ENCODE measurements at regions not wholly inside any gene's neighbourhood (a gene's known extent, or its start where the extent isn't known, plus 50 kb on each side); places are given as distances from the start of the nearest gene placed in this dataset.

DNA sequence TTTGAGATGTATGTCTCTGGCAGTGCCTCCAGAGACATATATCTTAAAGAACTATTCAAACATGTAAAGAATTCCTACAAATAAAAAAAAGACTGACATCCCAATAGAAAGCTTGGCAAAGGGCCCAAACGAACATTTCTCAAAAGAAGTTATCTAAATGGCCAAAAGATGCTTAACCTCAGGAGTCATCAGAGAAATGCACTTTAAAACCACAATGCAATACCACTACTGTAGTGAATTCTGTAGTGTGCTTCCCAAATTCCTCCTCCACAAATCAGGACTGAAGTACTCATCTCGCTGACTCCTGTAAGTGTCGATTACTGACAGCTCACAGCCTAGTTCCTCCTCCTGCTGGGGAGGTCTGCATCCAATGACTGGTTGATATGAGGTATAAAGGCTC, 129.0 kb upstream of the MAMLD1 start:
- no peak for FAIRE-seq
- TF ChIP-seq POLR2AphosphoS5 (IDR thresholded peaks at IDR 0.05; ENCODE audit: low read depth, low read length) (no peak), PAX5 (IDR thresholded peaks at IDR 0.05; ENCODE audit: insufficient read depth, low read length, severe bottlenecking) (no peak), SPI1 (IDR thresholded peaks at IDR 0.05; ENCODE audit: low read depth, low read length) (no peak), POLR2A (IDR thresholded peaks at IDR 0.05; ENCODE audit: low read depth, low read length) (no peak), TAF1 (IDR thresholded peaks at IDR 0.05; ENCODE audit: low read depth, low read length) (no peak), POU2F2 (IDR thresholded peaks at IDR 0.05; ENCODE audit: low read depth, low read length) (no peak)
- DNase-seq (ENCODE audit: insufficient read length, low spot score) = no peak

DNA sequence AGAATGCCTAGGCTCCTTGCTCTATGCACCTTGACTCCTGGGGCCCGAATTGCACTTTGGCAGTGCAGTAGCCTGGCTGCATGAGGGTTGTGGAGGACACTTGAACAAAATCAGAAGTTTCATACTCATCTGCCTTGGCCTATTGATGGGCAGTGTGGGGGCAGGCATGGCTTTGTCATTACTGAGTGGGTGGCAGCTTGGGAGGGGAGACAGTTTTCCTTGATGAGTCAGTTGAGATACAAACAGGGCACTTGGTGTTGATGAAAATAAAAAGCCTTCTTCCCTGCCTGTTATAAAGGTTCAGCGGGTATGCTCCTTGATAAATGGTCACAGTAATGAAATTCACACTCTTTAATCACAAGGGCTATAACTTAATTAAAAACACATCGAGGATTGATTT, 126.8 kb upstream of the MAMLD1 start:
- FAIRE-seq = no peak
- no peak for TF ChIP-seq POLR2AphosphoS5 (IDR thresholded peaks at IDR 0.05; ENCODE audit: low read depth, low read length)
- no peak for TF ChIP-seq TAF1 (IDR thresholded peaks at IDR 0.05; ENCODE audit: low read depth, low read length)
- TF ChIP-seq PAX5 (IDR thresholded peaks at IDR 0.05; ENCODE audit: insufficient read depth, low read length, severe bottlenecking) = no peak
- no peak for TF ChIP-seq POLR2A (IDR thresholded peaks at IDR 0.05; ENCODE audit: low read depth, low read length)
- no peak for TF ChIP-seq POU2F2 (IDR thresholded peaks at IDR 0.05; ENCODE audit: low read depth, low read length)
- no peak for TF ChIP-seq SPI1 (IDR thresholded peaks at IDR 0.05; ENCODE audit: low read depth, low read length)
- no peak for DNase-seq (ENCODE audit: insufficient read length, low spot score)

DNA sequence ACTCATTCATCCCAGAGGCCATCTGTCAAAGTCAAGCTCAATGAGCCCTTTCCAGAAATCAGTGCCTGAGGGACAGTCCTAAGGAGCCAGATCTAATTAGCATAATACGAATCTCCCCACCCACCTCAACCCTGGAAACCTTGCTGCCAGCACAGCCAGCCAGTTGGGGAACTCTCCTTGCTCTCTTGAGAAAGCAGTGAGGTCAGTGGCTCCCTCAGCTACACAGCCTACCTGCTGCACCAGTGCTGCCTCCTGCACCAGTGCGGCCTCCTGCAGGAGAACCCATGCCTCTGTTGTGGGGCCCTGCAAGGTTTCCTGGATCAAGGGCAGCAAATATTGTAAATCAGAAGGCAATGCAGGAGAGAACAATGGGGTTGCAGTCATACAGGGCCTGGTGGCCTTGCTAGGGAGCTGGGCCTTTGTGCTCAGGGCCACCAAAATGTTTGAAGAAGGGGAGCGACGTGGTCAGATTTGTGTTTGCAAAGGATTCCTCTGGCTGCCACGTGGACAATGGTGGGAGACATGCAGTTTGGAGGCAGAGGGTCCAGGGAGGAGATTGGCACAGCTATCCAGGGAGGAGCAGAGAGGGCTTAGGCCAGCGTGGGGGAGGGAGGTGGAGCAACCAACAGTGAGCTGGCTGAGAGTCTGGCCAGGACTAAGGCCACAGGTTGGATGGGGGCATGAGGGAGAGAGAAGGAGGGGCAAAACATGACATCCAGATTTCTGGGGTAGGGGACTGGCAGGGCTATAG, 124.3 kb upstream of the MAMLD1 start:
- DNase-seq (ENCODE audit: insufficient read length, low spot score) (no peak), FAIRE-seq (no peak)
- no peak for TF ChIP-seq PAX5 (IDR thresholded peaks at IDR 0.05; ENCODE audit: insufficient read depth, low read length, severe bottlenecking)
- no peak for TF ChIP-seq TAF1 (IDR thresholded peaks at IDR 0.05; ENCODE audit: low read depth, low read length)
- no peak for TF ChIP-seq POLR2A (IDR thresholded peaks at IDR 0.05; ENCODE audit: low read depth, low read length)
- no peak for TF ChIP-seq POLR2AphosphoS5 (IDR thresholded peaks at IDR 0.05; ENCODE audit: low read depth, low read length)
- TF ChIP-seq SPI1 (IDR thresholded peaks at IDR 0.05; ENCODE audit: low read depth, low read length) = no peak
- TF ChIP-seq POU2F2 (IDR thresholded peaks at IDR 0.05; ENCODE audit: low read depth, low read length) = no peak

DNA sequence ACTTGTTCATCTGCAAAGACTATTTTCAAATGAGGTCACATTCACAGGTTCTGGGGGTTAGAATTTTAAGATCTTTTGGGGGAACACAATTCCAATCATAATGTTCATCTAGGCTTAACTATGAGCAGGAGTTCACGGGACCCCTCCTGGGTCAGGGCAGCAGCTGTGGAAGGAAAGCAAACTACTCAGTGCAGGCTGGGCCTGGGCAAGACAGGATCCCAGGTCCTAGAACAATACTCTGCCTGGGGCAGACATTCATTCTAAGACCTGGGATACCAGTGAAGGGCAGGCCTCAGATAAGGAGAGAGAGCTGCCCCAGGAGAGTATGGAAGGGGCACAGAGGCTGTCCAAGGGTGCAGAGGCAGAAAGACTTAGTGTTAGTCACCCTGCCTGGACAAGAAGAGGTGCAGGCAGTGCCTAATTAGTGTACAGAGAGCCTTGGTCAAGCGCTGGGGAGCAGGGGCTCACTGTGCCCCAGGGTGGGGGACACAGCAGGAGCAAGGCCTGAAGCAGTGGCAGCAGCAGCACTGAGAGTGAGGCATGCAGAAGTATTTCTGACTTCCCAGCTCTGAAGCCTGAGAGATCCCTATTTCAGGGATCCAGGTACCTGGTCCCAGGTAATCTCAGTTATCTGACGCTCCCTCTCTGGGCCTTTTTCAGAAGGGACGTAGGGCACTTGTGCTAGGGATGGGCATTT, 123.0 kb upstream of the MAMLD1 start:
- no peak for DNase-seq (ENCODE audit: insufficient read length, low spot score)
- FAIRE-seq = no peak
- TF ChIP-seq POLR2A (IDR thresholded peaks at IDR 0.05; ENCODE audit: low read depth, low read length) (no peak), PAX5 (IDR thresholded peaks at IDR 0.05; ENCODE audit: insufficient read depth, low read length, severe bottlenecking) (no peak), POU2F2 (IDR thresholded peaks at IDR 0.05; ENCODE audit: low read depth, low read length) (no peak), POLR2AphosphoS5 (IDR thresholded peaks at IDR 0.05; ENCODE audit: low read depth, low read length) (no peak), SPI1 (IDR thresholded peaks at IDR 0.05; ENCODE audit: low read depth, low read length) (no peak), TAF1 (IDR thresholded peaks at IDR 0.05; ENCODE audit: low read depth, low read length) (no peak)

DNA sequence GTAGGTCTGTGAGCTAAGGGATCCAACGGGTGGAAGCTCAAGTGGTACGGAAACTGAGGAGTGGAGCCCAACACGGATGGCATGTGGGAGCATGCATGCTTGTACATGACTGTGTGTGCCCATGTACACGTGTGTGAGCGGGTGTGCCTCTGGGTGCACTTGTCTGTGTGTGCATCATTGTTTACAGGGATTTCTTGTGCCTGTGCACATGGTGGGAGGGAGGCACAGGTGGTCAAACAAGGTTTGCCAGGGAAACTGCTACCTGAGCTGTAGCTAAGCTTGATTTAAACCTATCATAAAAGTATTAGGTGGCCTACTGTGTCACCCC, 122.5 kb upstream of the MAMLD1 start:
- no peak for FAIRE-seq

DNA sequence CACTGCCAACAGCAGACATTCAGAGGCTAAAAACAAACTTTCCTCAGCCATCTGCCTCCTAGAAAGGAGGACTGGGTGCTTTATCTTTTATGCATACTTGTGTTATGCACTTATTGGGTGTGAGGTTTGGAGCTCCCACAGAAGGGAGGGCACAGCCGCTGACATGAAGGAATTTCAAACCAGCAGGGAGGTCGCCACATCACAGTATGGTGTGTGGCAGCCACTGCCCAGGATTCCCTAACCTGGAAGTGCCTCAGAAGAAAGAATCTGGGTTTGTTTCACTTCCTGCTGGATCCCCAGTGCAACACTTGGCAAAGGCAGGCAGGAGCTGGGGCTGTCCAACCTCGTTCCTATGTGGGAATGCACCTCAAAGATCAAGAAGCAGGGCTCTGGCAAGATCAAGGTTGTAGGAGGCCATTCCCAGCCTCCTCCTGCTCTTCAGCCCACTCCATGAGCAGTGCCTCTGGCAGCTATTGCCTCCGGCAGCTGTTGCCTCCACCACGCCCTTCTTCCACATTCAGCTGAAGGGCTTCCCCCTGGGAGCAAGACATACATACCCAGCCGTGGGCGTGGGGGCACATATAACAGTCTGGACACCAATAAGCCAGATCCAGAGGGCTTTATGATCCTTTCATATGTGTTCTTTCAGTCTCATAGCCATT, 109.0 kb upstream of the MAMLD1 start:
- no peak for FAIRE-seq
- no peak for DNase-seq (ENCODE audit: insufficient read length, low spot score)
- TF ChIP-seq SPI1 (IDR thresholded peaks at IDR 0.05; ENCODE audit: low read depth, low read length) (no peak), TAF1 (IDR thresholded peaks at IDR 0.05; ENCODE audit: low read depth, low read length) (no peak), POLR2A (IDR thresholded peaks at IDR 0.05; ENCODE audit: low read depth, low read length) (no peak), POU2F2 (IDR thresholded peaks at IDR 0.05; ENCODE audit: low read depth, low read length) (no peak)

More for the DNA sequence above, 122.5 kb upstream of the MAMLD1 start:
- TF ChIP-seq PAX5 (IDR thresholded peaks at IDR 0.05; ENCODE audit: insufficient read depth, low read length, severe bottlenecking) (no peak), POLR2AphosphoS5 (IDR thresholded peaks at IDR 0.05; ENCODE audit: low read depth, low read length) (no peak), SPI1 (IDR thresholded peaks at IDR 0.05; ENCODE audit: low read depth, low read length) (no peak), POU2F2 (IDR thresholded peaks at IDR 0.05; ENCODE audit: low read depth, low read length) (no peak), TAF1 (IDR thresholded peaks at IDR 0.05; ENCODE audit: low read depth, low read length) (no peak), POLR2A (IDR thresholded peaks at IDR 0.05; ENCODE audit: low read depth, low read length) (no peak)
- DNase-seq (ENCODE audit: insufficient read length, low spot score) = no peak

DNA sequence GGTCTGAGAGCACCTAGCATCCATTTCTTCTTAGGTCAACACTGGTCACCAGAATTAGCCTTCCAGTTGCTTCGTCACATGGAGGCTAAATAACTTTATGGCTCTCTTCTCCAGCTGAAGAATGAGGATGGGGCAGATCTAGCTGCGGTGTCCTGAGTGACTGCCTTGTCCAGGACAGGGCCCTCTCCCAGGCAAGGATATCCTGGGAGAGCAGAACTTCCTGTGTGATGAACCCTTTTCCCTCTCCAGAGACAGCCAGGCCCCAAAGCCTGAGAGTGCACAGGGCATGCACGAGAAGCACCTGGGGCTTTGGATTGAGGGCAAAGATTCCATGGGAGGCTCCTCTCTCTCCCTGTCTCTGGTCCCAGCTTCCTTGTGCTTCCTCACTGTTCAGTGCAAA, 108.2 kb upstream of the MAMLD1 start:
- FAIRE-seq (no peak), DNase-seq (ENCODE audit: insufficient read length, low spot score) (no peak)
- TF ChIP-seq POU2F2 (IDR thresholded peaks at IDR 0.05; ENCODE audit: low read depth, low read length) = no peak
- no peak for TF ChIP-seq PAX5 (IDR thresholded peaks at IDR 0.05; ENCODE audit: insufficient read depth, low read length, severe bottlenecking)
- no peak for TF ChIP-seq POLR2AphosphoS5 (IDR thresholded peaks at IDR 0.05; ENCODE audit: low read depth, low read length)
- TF ChIP-seq POLR2A (IDR thresholded peaks at IDR 0.05; ENCODE audit: low read depth, low read length) = no peak
- no peak for TF ChIP-seq SPI1 (IDR thresholded peaks at IDR 0.05; ENCODE audit: low read depth, low read length)
- TF ChIP-seq TAF1 (IDR thresholded peaks at IDR 0.05; ENCODE audit: low read depth, low read length) = no peak

DNA sequence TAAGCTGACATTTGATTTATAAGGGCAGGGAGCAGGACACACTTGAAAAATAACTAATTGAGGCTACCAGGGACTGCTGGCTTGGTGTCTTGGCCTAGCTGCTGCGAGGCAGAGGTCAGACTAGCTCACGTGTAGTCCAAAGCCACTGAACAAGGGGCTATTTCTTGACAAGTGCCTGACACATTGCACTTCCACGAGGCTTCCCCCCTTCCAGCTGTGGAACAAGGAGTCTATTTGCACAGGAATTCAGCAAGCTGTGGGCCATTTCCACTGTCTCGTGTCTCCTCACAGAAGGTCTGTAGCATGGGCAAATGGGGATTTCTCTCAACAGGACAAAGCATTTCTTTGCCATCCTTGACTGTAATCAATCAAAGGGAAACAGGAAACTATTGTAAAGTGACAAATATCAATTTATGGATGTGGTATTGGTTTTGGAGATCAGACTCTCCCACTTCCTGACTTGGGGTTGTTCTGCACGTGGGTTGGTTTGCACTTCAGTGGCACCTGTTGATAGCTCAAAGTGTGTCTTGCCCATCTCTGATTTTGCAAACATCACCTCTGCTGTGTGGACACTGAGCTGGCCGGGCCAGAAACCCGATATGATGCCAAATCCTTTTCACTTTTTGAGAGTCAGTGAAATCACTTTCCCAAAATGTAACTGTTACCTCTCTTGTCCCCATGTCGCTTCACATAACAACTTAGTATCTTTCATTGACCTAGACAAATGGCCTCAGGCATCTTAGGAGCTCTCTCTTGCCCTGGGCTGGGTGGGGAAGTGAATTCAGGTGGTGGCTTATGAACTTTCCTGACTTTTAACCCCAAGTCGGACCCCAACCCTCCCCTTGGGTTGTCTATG, 107.4 kb upstream of the MAMLD1 start:
- TF ChIP-seq POU2F2 (IDR thresholded peaks at IDR 0.05; ENCODE audit: low read depth, low read length) (no peak), POLR2AphosphoS5 (IDR thresholded peaks at IDR 0.05; ENCODE audit: low read depth, low read length) (no peak), PAX5 (IDR thresholded peaks at IDR 0.05; ENCODE audit: insufficient read depth, low read length, severe bottlenecking) (no peak), POLR2A (IDR thresholded peaks at IDR 0.05; ENCODE audit: low read depth, low read length) (no peak)
- no peak for FAIRE-seq
- DNase-seq (ENCODE audit: insufficient read length, low spot score) = no peak

DNA sequence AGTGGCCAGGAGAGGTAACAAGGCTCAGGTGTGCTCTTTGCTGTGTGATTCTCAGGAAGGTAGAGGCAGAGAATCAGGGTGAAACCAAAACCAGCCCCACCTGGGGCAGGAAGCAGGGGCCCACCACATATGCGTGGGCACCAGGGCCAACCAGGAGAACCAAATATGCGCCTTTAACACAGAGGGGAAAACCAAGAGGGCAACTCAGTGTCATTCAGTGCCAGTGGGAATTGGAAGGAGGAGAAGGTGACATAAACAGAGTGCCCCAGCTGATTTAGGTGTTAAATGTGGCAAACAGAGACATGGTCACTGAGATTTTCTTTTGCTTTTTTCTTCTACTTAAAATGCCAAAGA, 106.8 kb upstream of the MAMLD1 start:
- FAIRE-seq = no peak
- no peak for DNase-seq (ENCODE audit: insufficient read length, low spot score)
- no peak for TF ChIP-seq PAX5 (IDR thresholded peaks at IDR 0.05; ENCODE audit: insufficient read depth, low read length, severe bottlenecking)
- no peak for TF ChIP-seq SPI1 (IDR thresholded peaks at IDR 0.05; ENCODE audit: low read depth, low read length)
- no peak for TF ChIP-seq TAF1 (IDR thresholded peaks at IDR 0.05; ENCODE audit: low read depth, low read length)
- no peak for TF ChIP-seq POLR2AphosphoS5 (IDR thresholded peaks at IDR 0.05; ENCODE audit: low read depth, low read length)
- TF ChIP-seq POLR2A (IDR thresholded peaks at IDR 0.05; ENCODE audit: low read depth, low read length) = no peak
- TF ChIP-seq POU2F2 (IDR thresholded peaks at IDR 0.05; ENCODE audit: low read depth, low read length) = no peak
